HEK293 (cell line): ENCODE measurements at regions not wholly inside any gene's neighbourhood (a gene's known extent, or its start where the extent isn't known, plus 50 kb on each side); places are given as distances from the start of the nearest gene placed in this dataset.

Experiments
- CTCF ChIP-seq: fragments of 450-650 bp; formaldehyde crosslinking; IDR thresholded peaks from 2 replicates; pipeline ENCODE4 v1.5.1; 2016; ENCODE audit warnings: missing biosample characterization, missing genetic modification characterization
- MEIS1 ChIP-seq: sonication (generic); formaldehyde crosslinking; IDR thresholded peaks from 2 replicates; pipeline ENCODE4 v1.8.1; 2022; ENCODE audit warnings: missing genetic modification reagents, mild to moderate bottlenecking, borderline replicate concordance
- PRDM4 ChIP-seq: fragments of 450-650 bp; formaldehyde crosslinking; IDR thresholded peaks from 2 replicates; pipeline ENCODE4 v1.5.1; 2017; ENCODE audit warnings: missing biosample characterization, missing genetic modification characterization
- TCF7L2 ChIP-seq: IDR thresholded peaks from 2 replicates; pipeline ENCODE4 v1.6.1; 2011; ENCODE audit warnings: low read depth, mild to moderate bottlenecking, inconsistent platforms, low read length, moderate library complexity, borderline replicate concordance
- ZNF114 ChIP-seq: fragments of 450-650 bp; formaldehyde crosslinking; IDR thresholded peaks from 2 replicates; pipeline ENCODE4 v1.5.0; 2017; ENCODE audit warnings: missing biosample characterization, missing genetic modification characterization
- ZNF423 ChIP-seq: fragments of 450-650 bp; formaldehyde crosslinking; IDR thresholded peaks from 2 replicates; pipeline ENCODE4 v1.5.1; 2016; ENCODE audit warnings: missing biosample characterization, missing genetic modification characterization

- TF ChIP-seq PRDM4 (tag by site-specific recombination) (no peak), TCF7L2 (no peak), CTCF (tag by site-specific recombination) (no peak), ZNF114 (no peak), MEIS1 (CRISPR knock-in tag) (no peak), ZNF423 (no peak)
These were observed 72.5 kb upstream of the DRD2 start for GRCh38 chr11:113547739-113548138.
